ENCODE measurements at regions not wholly inside any gene's neighbourhood (a gene's known extent, or its start where the extent isn't known, plus 50 kb on each side); places are given as distances from the start of the nearest gene placed in this dataset.

DNA sequence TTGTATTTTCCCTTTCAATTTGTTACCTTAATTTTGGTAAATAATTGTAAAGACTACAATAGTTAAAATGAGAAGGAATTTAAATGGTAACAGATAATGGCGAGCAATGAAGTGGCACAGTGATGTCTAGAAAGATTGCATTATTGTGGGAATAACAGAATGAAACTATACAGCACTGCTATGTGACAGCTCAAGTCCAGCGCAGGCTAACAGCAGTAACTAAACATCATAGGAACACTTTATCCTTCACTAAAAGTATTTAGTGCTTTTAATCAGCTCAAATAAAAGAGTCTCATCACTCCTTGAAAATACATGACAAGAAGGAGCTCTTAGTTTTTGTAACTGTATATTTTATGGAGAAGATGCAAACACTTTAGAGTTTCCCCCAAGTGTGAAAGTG lies 190.8 kb downstream of the TENT5A start:
- DNase-seq (ENCODE audit: low read depth): no peak
- H3K4me3 ChIP-seq (ENCODE audit: low read depth, low read length): no peak overlapping the region
- TF ChIP-seq MYC (IDR thresholded peaks at IDR 0.05; ENCODE audit: low read depth, low read length) (no peak), POLR2A (IDR thresholded peaks at IDR 0.05; ENCODE audit: extremely low read depth, insufficient read length) (no peak), CTCF (IDR thresholded peaks at IDR 0.05; ENCODE audit: low read depth, low read length) (no peak)
- TF ChIP-seq, protein P1, sequence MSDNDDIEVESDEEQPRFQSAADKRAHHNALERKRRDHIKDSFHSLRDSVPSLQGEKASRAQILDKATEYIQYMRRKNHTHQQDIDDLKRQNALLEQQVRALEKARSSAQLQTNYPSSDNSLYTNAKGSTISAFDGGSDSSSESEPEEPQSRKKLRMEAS (IDR thresholded peaks at IDR 0.05; ENCODE audit: low read depth, low read length): no peak

DNA sequence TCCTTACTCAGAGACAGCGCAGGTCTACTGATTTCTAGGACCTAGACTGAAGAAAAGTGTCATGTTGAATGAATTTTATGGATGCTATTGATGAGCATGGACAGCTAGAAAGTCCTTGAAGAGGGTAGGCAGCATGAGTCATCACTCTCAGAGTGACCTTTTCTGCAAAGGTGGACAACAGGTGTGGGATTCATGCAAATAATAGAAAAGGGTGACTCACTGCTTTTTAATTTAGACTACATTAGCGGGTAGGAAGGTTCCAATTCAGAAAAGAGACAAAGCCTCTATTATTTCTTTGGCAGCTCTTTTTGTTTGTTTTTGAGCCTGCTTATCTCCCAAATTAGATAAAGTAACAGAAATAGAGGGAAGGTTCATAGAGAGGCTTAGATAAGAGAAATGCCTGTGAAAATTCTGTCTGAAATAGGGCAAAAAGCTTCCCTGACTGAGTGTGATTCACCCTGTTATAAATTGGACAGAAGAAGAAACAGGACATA lies 191.4 kb downstream of the TENT5A start:
- no peak for TF ChIP-seq CTCF (IDR thresholded peaks at IDR 0.05; ENCODE audit: low read depth, low read length)
- no peak for TF ChIP-seq POLR2A (IDR thresholded peaks at IDR 0.05; ENCODE audit: extremely low read depth, insufficient read length)
- TF ChIP-seq MYC (IDR thresholded peaks at IDR 0.05; ENCODE audit: low read depth, low read length): no peak
- TF ChIP-seq, protein P1 (IDR thresholded peaks at IDR 0.05; ENCODE audit: low read depth, low read length): no peak
- DNase-seq (ENCODE audit: low read depth): no peak

DNA sequence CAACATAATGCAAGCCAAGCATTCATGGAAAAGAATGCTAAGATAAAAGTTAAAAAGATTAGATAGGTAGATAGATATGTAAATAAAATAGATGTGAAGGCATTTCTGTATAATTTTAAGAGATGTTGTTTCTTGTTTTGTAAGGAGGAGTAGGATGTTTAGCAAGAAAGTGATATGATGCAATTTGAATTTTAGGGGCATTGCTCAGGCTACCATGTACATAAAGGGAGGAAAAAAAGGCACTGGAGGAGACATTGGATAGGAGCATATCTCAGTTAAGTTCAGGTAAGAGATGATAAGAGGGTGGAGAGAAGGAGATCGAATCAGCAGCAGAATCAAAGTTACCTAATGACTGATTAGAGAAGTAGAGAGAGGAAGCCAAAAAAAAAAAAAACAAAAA lies 194.7 kb downstream of the TENT5A start:
- DNase-seq (ENCODE audit: low read depth): no peak
- TF ChIP-seq CTCF (IDR thresholded peaks at IDR 0.05; ENCODE audit: low read depth, low read length) (no peak), POLR2A (IDR thresholded peaks at IDR 0.05; ENCODE audit: extremely low read depth, insufficient read length) (no peak), MYC (IDR thresholded peaks at IDR 0.05; ENCODE audit: low read depth, low read length) (no peak)
- TF ChIP-seq, protein P1 (IDR thresholded peaks at IDR 0.05; ENCODE audit: low read depth, low read length): no peak
- H3K4me3 ChIP-seq (ENCODE audit: low read depth, low read length): no peak overlapping the region

More for the DNA sequence above, 191.4 kb downstream of the TENT5A start:
- no peak overlapping the region for H3K4me3 ChIP-seq (ENCODE audit: low read depth, low read length)

- no peak for DNase-seq (ENCODE audit: low read depth)
- H3K4me3 ChIP-seq (ENCODE audit: low read depth, low read length): no peak overlapping the region
- TF ChIP-seq POLR2A (IDR thresholded peaks at IDR 0.05; ENCODE audit: extremely low read depth, insufficient read length): no peak
- TF ChIP-seq, protein P1 (IDR thresholded peaks at IDR 0.05; ENCODE audit: low read depth, low read length): no peak
- no peak for TF ChIP-seq MYC (IDR thresholded peaks at IDR 0.05; ENCODE audit: low read depth, low read length)
- TF ChIP-seq CTCF (IDR thresholded peaks at IDR 0.05; ENCODE audit: low read depth, low read length): no peak
Observed at GRCh38 chr6:81556551-81556950, 195.9 kb downstream of the TENT5A start.

GRCh38 chr6:81553216-81553615 lies 199.3 kb downstream of the TENT5A start:
- no peak for DNase-seq (ENCODE audit: low read depth)
- TF ChIP-seq CTCF (IDR thresholded peaks at IDR 0.05; ENCODE audit: low read depth, low read length) (no peak), POLR2A (IDR thresholded peaks at IDR 0.05; ENCODE audit: extremely low read depth, insufficient read length) (no peak), MYC (IDR thresholded peaks at IDR 0.05; ENCODE audit: low read depth, low read length) (no peak)
- TF ChIP-seq, protein P1 (IDR thresholded peaks at IDR 0.05; ENCODE audit: low read depth, low read length): no peak
- H3K4me3 ChIP-seq (ENCODE audit: low read depth, low read length): no peak overlapping the region

All from NB4 (cell line).